HEK293 (cell line): ENCODE measurements at regions not wholly inside any gene's neighbourhood (a gene's known extent, or its start where the extent isn't known, plus 50 kb on each side); places are given as distances from the start of the nearest gene placed in this dataset.

Experiments
- CTCF ChIA-PET: fragments of 350-600 bp; formaldehyde crosslinking; extraction: SDS; loops from one replicate; lab custom pipeline; 2021; ENCODE audit warnings: antibody characterized with exemption; lab: Yijun Ruan, JAX
- POLR2A ChIA-PET: fragments of 300-600 bp; formaldehyde crosslinking; extraction: SDS; loops from one replicate; lab custom pipeline; 2020; ENCODE audit warnings: antibody characterized with exemption, inconsistent platforms; lab: Yijun Ruan, JAX
- H3K27ac ChIP-seq: fragments of 200-500 bp; sonication (Bioruptor generic); 2 replicates; pipeline ENCODE4 v1.5.1; 2014; ENCODE audit warnings: low read depth, low read length, control low read depth, inconsistent platforms; ENCODE audit errors: extremely low read depth
- H3K36me3 ChIP-seq, 2 experiments: fragments of 200-500 bp in 1 of 2; sonication (Bioruptor generic) in 1 of 2; 1 replicate in 1 of 2; 2 replicates in 1 of 2; pipeline ENCODE4 v1.5.1; 2014 to 2017; ENCODE audit warnings: inconsistent platforms in 2 of 2, low read length in 2 of 2; ENCODE audit not compliant: control insufficient read depth in 2 of 2, insufficient read depth in 1 of 2
- H3K4me1 ChIP-seq: fragments of 200-500 bp; sonication (Bioruptor generic); 2 replicates; pipeline ENCODE4 v1.5.1; 2014; ENCODE audit warnings: mild to moderate bottlenecking, low read length, inconsistent platforms; ENCODE audit not compliant: control insufficient read depth, insufficient read depth
- H3K4me3 ChIP-seq: 2 replicates; pipeline ENCODE4 v1.5.1; 2011; ENCODE audit warnings: low read depth, mild to moderate bottlenecking, control low read depth, low read length, moderate library complexity
- H3K9me3 ChIP-seq: fragments of 200-500 bp; sonication (Bioruptor generic); 2 replicates; pipeline ENCODE4 v1.5.1; 2014; ENCODE audit warnings: low read depth, low read length, inconsistent platforms; ENCODE audit not compliant: control insufficient read depth, insufficient read depth
- BCL11B ChIP-seq: fragments of 450-650 bp; formaldehyde crosslinking; IDR thresholded peaks from 2 replicates; pipeline ENCODE4 v1.5.1; 2016; ENCODE audit warnings: low read depth, missing biosample characterization, missing genetic modification characterization
- GFI1B ChIP-seq: fragments of 450-650 bp; formaldehyde crosslinking; IDR thresholded peaks from 2 replicates; pipeline ENCODE4 v1.5.1; 2016; ENCODE audit warnings: missing biosample characterization, missing genetic modification characterization
- KLF9 ChIP-seq: fragments of 450-650 bp; formaldehyde crosslinking; IDR thresholded peaks from 2 replicates; pipeline ENCODE4 v1.5.1; 2016; ENCODE audit warnings: missing biosample characterization, missing genetic modification characterization, low read depth
- MEIS1 ChIP-seq: sonication (generic); formaldehyde crosslinking; IDR thresholded peaks from 2 replicates; pipeline ENCODE4 v1.8.1; 2022; ENCODE audit warnings: missing genetic modification reagents, mild to moderate bottlenecking, borderline replicate concordance
- PRDM4 ChIP-seq: fragments of 450-650 bp; formaldehyde crosslinking; IDR thresholded peaks from 2 replicates; pipeline ENCODE4 v1.5.1; 2017; ENCODE audit warnings: missing biosample characterization, missing genetic modification characterization
- SP7 ChIP-seq: fragments of 450-650 bp; formaldehyde crosslinking; IDR thresholded peaks from 2 replicates; pipeline ENCODE4 v1.5.1; 2016; ENCODE audit warnings: missing biosample characterization, missing genetic modification characterization
- ZBTB20 ChIP-seq: fragments of 450-650 bp; formaldehyde crosslinking; IDR thresholded peaks from 2 replicates; pipeline ENCODE4 v1.5.1; 2016; ENCODE audit warnings: missing biosample characterization, missing genetic modification characterization
- ZBTB49 ChIP-seq: fragments of 450-650 bp; formaldehyde crosslinking; IDR thresholded peaks from 2 replicates; pipeline ENCODE4 v1.5.1; 2016; ENCODE audit warnings: missing biosample characterization, missing genetic modification characterization, low read depth
- ZBTB8A ChIP-seq: fragments of 450-650 bp; formaldehyde crosslinking; IDR thresholded peaks from 2 replicates; pipeline ENCODE4 v1.5.1; 2016; ENCODE audit warnings: missing biosample characterization, missing genetic modification characterization
- ZNF140 ChIP-seq: fragments of 450-650 bp; formaldehyde crosslinking; IDR thresholded peaks from 2 replicates; pipeline ENCODE4 v1.5.1; 2016; ENCODE audit warnings: missing biosample characterization, missing genetic modification characterization
- ZNF239 ChIP-seq: fragments of 450-650 bp; formaldehyde crosslinking; IDR thresholded peaks from 2 replicates; pipeline ENCODE4 v1.5.1; 2016; ENCODE audit warnings: missing biosample characterization, missing genetic modification characterization
- ZNF335 ChIP-seq: fragments of 450-650 bp; formaldehyde crosslinking; conservative IDR thresholded peaks from 2 replicates; pipeline ENCODE4 v1.5.1; 2016; ENCODE audit warnings: missing biosample characterization, missing genetic modification characterization
- ZNF391 ChIP-seq: fragments of 450-650 bp; formaldehyde crosslinking; IDR thresholded peaks from 2 replicates; pipeline ENCODE4 v1.5.1; 2016; ENCODE audit warnings: low read depth, missing biosample characterization, missing genetic modification characterization, borderline replicate concordance
- ZNF510 ChIP-seq: fragments of 450-650 bp; formaldehyde crosslinking; IDR thresholded peaks from 2 replicates; pipeline ENCODE4 v1.5.1; 2018; ENCODE audit warnings: mild to moderate bottlenecking, missing genetic modification characterization, missing biosample characterization; ENCODE audit not compliant: insufficient replicate concordance
- ZNF514 ChIP-seq: fragments of 450-650 bp; formaldehyde crosslinking; IDR thresholded peaks from 2 replicates; pipeline ENCODE4 v1.5.1; 2016; ENCODE audit warnings: missing biosample characterization, missing genetic modification characterization
- ZNF529 ChIP-seq: fragments of 450-650 bp; formaldehyde crosslinking; IDR thresholded peaks from 2 replicates; pipeline ENCODE4 v1.5.1; 2017; ENCODE audit warnings: missing genetic modification characterization, missing biosample characterization; ENCODE audit not compliant: insufficient replicate concordance
- ZNF558 ChIP-seq: fragments of 450-650 bp; formaldehyde crosslinking; IDR thresholded peaks from 2 replicates; pipeline ENCODE4 v1.5.1; 2016; ENCODE audit warnings: missing biosample characterization, missing genetic modification characterization
- ZNF560 ChIP-seq: fragments of 450-650 bp; formaldehyde crosslinking; IDR thresholded peaks from 2 replicates; pipeline ENCODE4 v1.5.1; 2017; ENCODE audit warnings: missing biosample characterization, missing genetic modification characterization, borderline replicate concordance
- ZNF596 ChIP-seq: fragments of 450-650 bp; IDR thresholded peaks from 2 replicates; pipeline ENCODE4 v1.5.0; 2018; ENCODE audit warnings: missing biosample characterization, mild to moderate bottlenecking, missing genetic modification characterization, moderate library complexity
- ZNF610 ChIP-seq: fragments of 450-650 bp; formaldehyde crosslinking; IDR thresholded peaks from 2 replicates; pipeline ENCODE4 v1.5.1; 2016; ENCODE audit warnings: missing biosample characterization, missing genetic modification characterization, borderline replicate concordance
- ZNF623 ChIP-seq: fragments of 450-650 bp; formaldehyde crosslinking; IDR thresholded peaks from 2 replicates; pipeline ENCODE4 v1.5.1; 2016; ENCODE audit warnings: missing biosample characterization, missing genetic modification characterization
- ZNF660 ChIP-seq: fragments of 450-650 bp; IDR thresholded peaks from 2 replicates; pipeline ENCODE4 v1.5.1; 2018; ENCODE audit warnings: missing biosample characterization, mild to moderate bottlenecking, missing genetic modification characterization
- ZNF670 ChIP-seq: fragments of 450-650 bp; formaldehyde crosslinking; IDR thresholded peaks from 2 replicates; pipeline ENCODE4 v1.5.1; 2016; ENCODE audit warnings: missing biosample characterization, missing genetic modification characterization, low read depth
- ZNF837 ChIP-seq: fragments of 450-650 bp; formaldehyde crosslinking; IDR thresholded peaks from 2 replicates; pipeline ENCODE4 v1.5.1; 2016; ENCODE audit warnings: missing biosample characterization, missing genetic modification characterization
- TF ChIP-seq, protein P1 (sequence below): fragments of 450-650 bp; formaldehyde crosslinking; IDR thresholded peaks from 2 replicates; pipeline ENCODE4 v1.5.1; 2016; ENCODE audit warnings: missing biosample characterization, missing genetic modification characterization, low read depth

DNA sequence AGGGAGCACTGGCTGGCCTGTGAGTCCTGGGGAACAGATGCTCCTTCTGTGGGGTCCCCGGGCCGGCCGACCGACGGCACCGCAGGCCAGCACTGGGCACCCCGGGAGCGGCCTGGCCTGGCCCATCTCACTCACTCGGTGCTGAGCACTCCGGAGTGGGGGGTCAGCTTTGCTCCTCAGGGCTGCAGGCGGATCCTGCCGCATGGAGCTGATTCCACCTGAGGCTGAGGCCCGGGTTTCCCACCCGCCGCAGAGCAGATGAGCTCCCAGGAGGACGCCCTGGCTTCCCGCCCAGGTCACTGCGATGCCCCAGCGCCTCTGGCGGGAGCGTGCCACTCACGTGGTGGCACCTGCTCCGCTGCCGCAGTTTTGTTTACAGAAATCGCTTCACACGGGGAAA lies 418.6 kb downstream of the GALR1 start:
- Histone ChIP-seq H3K9me3 (no peaks in the 10 kb centered on the region), H3K36me3 (no peaks in the 10 kb centered on the region), H3K4me1 (no peaks in the 10 kb centered on the region), H3K27ac (no peak overlapping the region), H3K4me3 (no peak overlapping the region)
- POLR2A ChIA-PET: no interaction called here
- TF ChIP-seq ZNF670 (tag by site-specific recombination) (no peak), KLF9 (no peak), ZNF510 (no peak), ZNF140 (no peak), ZNF837 (tag by site-specific recombination) (no peak)
- CTCF ChIA-PET: no interaction called here

DNA sequence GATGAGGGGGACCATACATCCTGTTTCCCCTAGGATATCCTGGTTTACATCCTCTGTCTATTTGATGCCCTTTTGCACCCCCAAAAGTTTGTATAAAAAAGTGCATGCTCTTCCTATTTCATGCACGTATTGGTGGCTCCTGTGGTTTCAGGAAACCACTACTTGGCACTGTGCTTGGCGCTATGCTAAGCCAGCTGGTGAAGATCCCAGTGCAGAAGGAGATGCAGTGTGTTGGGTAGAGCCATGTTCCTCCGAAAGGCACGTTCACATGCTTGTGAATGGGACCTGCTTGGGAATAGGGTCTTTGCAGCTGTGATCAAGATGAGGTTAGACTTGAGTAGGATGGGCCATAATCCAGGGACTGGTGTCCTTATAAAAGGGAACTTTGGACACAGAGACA lies 419.7 kb downstream of the GALR1 start:
- POLR2A ChIA-PET: no interaction called here
- CTCF ChIA-PET: no interaction called here
- Histone ChIP-seq H3K27ac (no peak overlapping the region), H3K36me3 (no peaks in the 10 kb centered on the region), H3K9me3 (no peaks in the 10 kb centered on the region), H3K4me3 (no peak overlapping the region), H3K4me1 (no peaks in the 10 kb centered on the region)
- TF ChIP-seq ZNF623 (tag by site-specific recombination): no peak

- no peak overlapping the region for H3K27ac ChIP-seq
- TF ChIP-seq ZNF335 (tag by site-specific recombination) (no peak), ZBTB49 (tag by site-specific recombination) (no peak), ZNF660 (tag by site-specific recombination) (no peak), ZBTB20 (tag by site-specific recombination) (no peak), ZNF239 (no peak), ZNF560 (tag by site-specific recombination) (no peak), GFI1B (no peak), SP7 (tag by site-specific recombination) (no peak), ZNF558 (no peak), BCL11B (no peak), ZNF514 (tag by site-specific recombination) (no peak)
- ChIA-PET CTCF (no interaction called here), POLR2A (no interaction called here)
- no peaks in the 10 kb centered on the region for H3K36me3 ChIP-seq
- no peaks in the 10 kb centered on the region for H3K4me1 ChIP-seq
- H3K9me3 ChIP-seq: no peaks in the 10 kb centered on the region
- no peak overlapping the region for H3K4me3 ChIP-seq
Measured at GRCh38 chr18:77671456-77672167, 422.0 kb downstream of the GALR1 start.

DNA sequence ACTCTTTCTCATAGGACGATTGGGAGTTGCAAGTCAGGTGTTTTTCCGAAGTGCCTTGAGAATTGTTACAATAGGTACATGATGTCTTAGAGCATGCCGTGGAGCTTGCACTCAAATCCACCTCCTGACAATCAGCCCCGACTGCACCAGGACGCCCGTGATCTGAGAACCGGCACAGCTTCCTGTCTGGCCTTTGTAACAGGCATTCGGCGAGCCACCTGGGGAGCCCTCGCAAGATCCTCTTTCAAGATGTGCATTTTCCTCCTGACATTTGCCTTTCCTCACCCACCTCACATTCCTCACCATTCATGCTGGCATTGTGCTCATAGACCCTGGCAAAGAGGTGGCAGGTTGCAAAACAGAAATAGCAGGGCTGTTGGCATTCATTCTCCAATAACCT lies 427.3 kb downstream of the GALR1 start:
- no peaks in the 10 kb centered on the region for H3K4me1 ChIP-seq
- H3K27ac ChIP-seq: no peak overlapping the region
- H3K9me3 ChIP-seq: no peaks in the 10 kb centered on the region
- H3K4me3 ChIP-seq: no peak overlapping the region
- no peaks in the 10 kb centered on the region for H3K36me3 ChIP-seq
- ChIA-PET POLR2A (no interaction called here), CTCF (interaction anchor here (1.1 kb wide), 1 partner anchor 26 kb away, joined by 3 read pairs; no protein-coding TSS in a partner anchor)
- TF ChIP-seq ZNF529 (tag by site-specific recombination): no peak
- TF ChIP-seq, protein P1, sequence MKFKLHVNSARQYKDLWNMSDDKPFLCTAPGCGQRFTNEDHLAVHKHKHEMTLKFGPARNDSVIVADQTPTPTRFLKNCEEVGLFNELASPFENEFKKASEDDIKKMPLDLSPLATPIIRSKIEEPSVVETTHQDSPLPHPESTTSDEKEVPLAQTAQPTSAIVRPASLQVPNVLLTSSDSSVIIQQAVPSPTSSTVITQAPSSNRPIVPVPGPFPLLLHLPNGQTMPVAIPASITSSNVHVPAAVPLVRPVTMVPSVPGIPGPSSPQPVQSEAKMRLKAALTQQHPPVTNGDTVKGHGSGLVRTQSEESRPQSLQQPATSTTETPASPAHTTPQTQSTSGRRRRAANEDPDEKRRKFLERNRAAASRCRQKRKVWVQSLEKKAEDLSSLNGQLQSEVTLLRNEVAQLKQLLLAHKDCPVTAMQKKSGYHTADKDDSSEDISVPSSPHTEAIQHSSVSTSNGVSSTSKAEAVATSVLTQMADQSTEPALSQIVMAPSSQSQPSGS (tag by site-specific recombination): no peak
- no peak for TF ChIP-seq ZNF391 (tag by site-specific recombination)
- TF ChIP-seq ZNF610 (tag by site-specific recombination): no peak
- TF ChIP-seq ZNF596 (tag by site-specific recombination): no peak
- TF ChIP-seq MEIS1 (CRISPR knock-in tag): no peak
- TF ChIP-seq PRDM4: no peak
- TF ChIP-seq ZBTB8A (tag by site-specific recombination): no peak
